ENCODE measurements at regions not wholly inside any gene's neighbourhood (a gene's known extent, or its start where the extent isn't known, plus 50 kb on each side); places are given as distances from the start of the nearest gene placed in this dataset.

DNA sequence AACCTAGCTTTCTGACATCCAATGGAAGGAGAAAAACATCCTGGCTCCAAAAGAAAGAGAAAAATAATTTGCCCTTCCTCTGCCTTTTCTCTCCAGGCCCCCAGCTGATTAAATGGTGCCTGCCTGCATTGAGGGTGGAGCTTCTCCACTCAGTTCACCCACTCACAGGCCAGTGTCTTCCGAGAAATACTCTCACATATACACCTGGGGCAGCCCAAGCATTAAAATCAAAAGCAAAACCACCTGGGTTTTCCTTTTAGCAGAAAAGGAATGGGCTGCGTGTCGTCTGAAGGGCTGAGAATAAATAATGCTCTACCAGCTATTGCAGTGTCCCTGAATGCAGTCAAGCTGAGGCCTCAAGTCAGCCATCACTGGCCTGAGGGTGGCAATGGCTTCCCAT, 1143.8 kb upstream of the TENM4 start:
- H3K4me3 ChIP-seq (ENCODE audit: low read length) = no peak overlapping the region
- TF ChIP-seq, protein P1, sequence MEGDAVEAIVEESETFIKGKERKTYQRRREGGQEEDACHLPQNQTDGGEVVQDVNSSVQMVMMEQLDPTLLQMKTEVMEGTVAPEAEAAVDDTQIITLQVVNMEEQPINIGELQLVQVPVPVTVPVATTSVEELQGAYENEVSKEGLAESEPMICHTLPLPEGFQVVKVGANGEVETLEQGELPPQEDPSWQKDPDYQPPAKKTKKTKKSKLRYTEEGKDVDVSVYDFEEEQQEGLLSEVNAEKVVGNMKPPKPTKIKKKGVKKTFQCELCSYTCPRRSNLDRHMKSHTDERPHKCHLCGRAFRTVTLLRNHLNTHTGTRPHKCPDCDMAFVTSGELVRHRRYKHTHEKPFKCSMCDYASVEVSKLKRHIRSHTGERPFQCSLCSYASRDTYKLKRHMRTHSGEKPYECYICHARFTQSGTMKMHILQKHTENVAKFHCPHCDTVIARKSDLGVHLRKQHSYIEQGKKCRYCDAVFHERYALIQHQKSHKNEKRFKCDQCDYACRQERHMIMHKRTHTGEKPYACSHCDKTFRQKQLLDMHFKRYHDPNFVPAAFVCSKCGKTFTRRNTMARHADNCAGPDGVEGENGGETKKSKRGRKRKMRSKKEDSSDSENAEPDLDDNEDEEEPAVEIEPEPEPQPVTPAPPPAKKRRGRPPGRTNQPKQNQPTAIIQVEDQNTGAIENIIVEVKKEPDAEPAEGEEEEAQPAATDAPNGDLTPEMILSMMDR (conservative IDR thresholded peaks at IDR 0.05; ENCODE audit: low read length) = no peak
- no peak for DNase-seq (ENCODE audit: low read depth)

GRCh38 chr11:80569832-80570231, 1129.0 kb upstream of the TENM4 start:
- no peak for DNase-seq (ENCODE audit: low read depth)
- H3K4me3 ChIP-seq (ENCODE audit: low read length) = no peak overlapping the region
- TF ChIP-seq, protein P1 (conservative IDR thresholded peaks at IDR 0.05; ENCODE audit: low read length) = no peak

DNA sequence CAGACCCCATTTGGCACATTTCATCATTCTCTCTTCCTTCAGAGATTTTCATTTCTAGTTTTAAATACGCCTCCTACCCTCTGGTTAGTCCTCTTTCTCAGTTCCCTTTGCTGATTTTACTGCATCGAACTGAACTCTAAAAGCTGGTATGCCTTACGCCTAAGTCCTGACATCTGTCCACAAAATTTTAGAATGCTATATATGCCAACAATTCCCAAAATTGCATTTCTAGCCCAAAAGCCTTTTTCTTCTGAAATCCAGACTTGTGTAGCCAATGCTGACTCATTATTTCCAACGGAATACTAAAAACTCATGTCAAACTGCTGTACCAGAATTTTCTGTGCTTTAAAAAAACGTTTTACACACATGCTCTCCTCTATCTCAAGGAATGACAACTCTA, 1124.4 kb upstream of the TENM4 start:
- H3K4me3 ChIP-seq (ENCODE audit: low read length) = no peak overlapping the region
- TF ChIP-seq, protein P1 (conservative IDR thresholded peaks at IDR 0.05; ENCODE audit: low read length) = no peak
- no peak for DNase-seq (ENCODE audit: low read depth)

- DNase-seq (ENCODE audit: low read depth) = no peak
- no peak overlapping the region for H3K4me3 ChIP-seq (ENCODE audit: low read length)
- TF ChIP-seq, protein P1 (conservative IDR thresholded peaks at IDR 0.05; ENCODE audit: low read length) = no peak
Measured at GRCh38 chr11:80562523-80563125, 1121.8 kb upstream of the TENM4 start.

GRCh38 chr11:80559942-80560341, 1119.1 kb upstream of the TENM4 start:
- TF ChIP-seq, protein P1 (conservative IDR thresholded peaks at IDR 0.05; ENCODE audit: low read length) = no peak
- H3K4me3 ChIP-seq (ENCODE audit: low read length) = no peak overlapping the region
- no peak for DNase-seq (ENCODE audit: low read depth)

DNA sequence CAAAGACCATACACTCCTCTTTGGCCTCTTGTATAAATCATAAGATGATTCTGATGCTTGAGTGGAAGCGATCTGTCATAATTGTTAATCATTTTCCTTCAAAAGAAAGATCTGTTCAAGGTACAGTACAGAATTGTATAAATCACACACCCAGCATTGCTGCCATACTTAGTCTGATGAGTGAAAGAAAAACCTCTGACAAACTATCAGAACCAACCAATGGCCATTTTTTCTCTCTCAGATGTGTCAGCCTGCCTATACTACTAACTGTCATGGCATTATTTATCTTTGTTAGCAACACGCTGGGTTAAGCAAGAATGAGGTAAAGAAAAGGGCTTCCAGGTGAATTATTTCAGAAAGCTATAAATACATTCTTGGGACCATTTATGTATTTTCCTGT, 1112.7 kb upstream of the TENM4 start:
- no peak overlapping the region for H3K4me3 ChIP-seq (ENCODE audit: low read length)
- no peak for DNase-seq (ENCODE audit: low read depth)
- TF ChIP-seq, protein P1 (conservative IDR thresholded peaks at IDR 0.05; ENCODE audit: low read length) = no peak

- no peak overlapping the region for H3K4me3 ChIP-seq (ENCODE audit: low read length)
- TF ChIP-seq, protein P1 (conservative IDR thresholded peaks at IDR 0.05; ENCODE audit: low read length) = no peak
- no peak for DNase-seq (ENCODE audit: low read depth)
Measured at GRCh38 chr11:80542704-80543103, 1101.9 kb upstream of the TENM4 start.
